ENCODE measurements at regions not wholly inside any gene's neighbourhood (a gene's known extent, or its start where the extent isn't known, plus 50 kb on each side); places are given as distances from the start of the nearest gene placed in this dataset.

DNA sequence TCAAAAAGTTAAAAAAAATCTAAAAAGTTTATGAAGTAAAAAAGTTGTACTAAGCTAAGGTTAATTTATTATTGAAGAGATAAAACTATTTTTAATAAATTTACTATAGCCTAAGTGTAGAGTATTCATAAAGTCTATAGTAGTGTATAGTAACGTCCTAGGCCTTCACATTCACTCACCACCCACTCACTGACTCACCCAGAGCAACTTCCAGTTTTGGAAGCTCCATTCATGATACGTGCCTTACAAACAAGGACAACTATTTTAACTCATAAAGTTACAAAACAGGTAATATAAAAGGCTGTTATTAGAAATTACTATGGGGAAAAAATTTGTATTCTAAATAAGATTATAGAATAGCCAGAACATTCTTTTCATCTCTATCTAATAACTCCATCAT, 158.9 kb upstream of the FN1 start:
- POLR2A ChIA-PET = no interaction called here
- no peak for ATAC-seq
- H3K36me3 Mint-ChIP-seq = no peaks in the 10 kb centered on the region

DNA sequence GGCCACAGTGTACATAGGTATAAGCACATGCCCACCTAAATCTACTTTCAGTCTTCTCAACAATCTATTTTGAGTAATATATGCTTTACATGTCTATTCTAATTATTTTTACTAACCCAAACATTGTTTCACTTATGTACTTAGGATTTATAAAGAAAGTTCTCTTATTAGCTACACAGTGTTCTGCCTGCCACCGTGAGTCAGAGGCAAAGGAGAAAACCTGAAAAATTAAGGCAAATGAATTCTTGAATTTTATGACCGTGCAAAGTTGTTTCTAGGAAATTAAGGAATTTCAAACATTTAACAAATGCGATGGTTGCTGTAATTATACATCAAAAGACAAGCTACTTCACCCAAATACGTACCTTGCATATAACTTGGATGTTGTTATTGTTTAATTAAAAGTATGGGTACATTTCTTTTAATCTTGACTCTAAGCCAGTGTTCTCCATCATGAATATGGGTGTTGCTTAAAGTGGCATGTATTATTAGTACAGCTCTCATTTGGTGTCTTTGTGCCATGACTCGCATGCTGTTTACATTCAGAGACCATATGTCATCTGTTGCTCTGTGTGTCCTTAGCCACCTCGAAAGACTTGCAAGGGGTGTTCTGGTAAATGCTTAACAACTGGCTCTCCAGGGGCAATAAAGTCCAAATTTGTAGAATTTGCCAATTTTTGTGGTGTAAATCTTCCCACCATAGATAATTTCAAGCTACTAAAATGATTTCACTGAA, 154.3 kb upstream of the FN1 start:
- Mint-ChIP-seq H3K27ac (no peak overlapping the region), H3K36me3 (no peaks in the 10 kb centered on the region), H3K4me3 (no peak overlapping the region), H3K9me3 (no peaks in the 10 kb centered on the region), H3K27me3 (ENCODE audit: low read depth) (no peaks in the 10 kb centered on the region), H3K4me1 (no peaks in the 10 kb centered on the region)
- TF ChIP-seq, protein P1, sequence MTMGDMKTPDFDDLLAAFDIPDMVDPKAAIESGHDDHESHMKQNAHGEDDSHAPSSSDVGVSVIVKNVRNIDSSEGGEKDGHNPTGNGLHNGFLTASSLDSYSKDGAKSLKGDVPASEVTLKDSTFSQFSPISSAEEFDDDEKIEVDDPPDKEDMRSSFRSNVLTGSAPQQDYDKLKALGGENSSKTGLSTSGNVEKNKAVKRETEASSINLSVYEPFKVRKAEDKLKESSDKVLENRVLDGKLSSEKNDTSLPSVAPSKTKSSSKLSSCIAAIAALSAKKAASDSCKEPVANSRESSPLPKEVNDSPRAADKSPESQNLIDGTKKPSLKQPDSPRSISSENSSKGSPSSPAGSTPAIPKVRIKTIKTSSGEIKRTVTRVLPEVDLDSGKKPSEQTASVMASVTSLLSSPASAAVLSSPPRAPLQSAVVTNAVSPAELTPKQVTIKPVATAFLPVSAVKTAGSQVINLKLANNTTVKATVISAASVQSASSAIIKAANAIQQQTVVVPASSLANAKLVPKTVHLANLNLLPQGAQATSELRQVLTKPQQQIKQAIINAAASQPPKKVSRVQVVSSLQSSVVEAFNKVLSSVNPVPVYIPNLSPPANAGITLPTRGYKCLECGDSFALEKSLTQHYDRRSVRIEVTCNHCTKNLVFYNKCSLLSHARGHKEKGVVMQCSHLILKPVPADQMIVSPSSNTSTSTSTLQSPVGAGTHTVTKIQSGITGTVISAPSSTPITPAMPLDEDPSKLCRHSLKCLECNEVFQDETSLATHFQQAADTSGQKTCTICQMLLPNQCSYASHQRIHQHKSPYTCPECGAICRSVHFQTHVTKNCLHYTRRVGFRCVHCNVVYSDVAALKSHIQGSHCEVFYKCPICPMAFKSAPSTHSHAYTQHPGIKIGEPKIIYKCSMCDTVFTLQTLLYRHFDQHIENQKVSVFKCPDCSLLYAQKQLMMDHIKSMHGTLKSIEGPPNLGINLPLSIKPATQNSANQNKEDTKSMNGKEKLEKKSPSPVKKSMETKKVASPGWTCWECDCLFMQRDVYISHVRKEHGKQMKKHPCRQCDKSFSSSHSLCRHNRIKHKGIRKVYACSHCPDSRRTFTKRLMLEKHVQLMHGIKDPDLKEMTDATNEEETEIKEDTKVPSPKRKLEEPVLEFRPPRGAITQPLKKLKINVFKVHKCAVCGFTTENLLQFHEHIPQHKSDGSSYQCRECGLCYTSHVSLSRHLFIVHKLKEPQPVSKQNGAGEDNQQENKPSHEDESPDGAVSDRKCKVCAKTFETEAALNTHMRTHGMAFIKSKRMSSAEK (CRISPR knock-in tag; IDR thresholded peaks at IDR 0.05; ENCODE audit: borderline replicate concordance) = no peak
- ChIA-PET POLR2A (no interaction called here), CTCF (no interaction called here)
- ATAC-seq = no peak
- DNase-seq (ENCODE audit: low spot score) = no peak

More for the DNA sequence above, 158.9 kb upstream of the FN1 start:
- H3K27ac Mint-ChIP-seq = no peak overlapping the region
- 0 out of 2 replicates have a peak, but pooled peaks cover 6% of the 10 kb centered on the region for H3K9me3 Mint-ChIP-seq
- peaks cover 6% of the 10 kb centered on the region for H3K4me1 Mint-ChIP-seq
- H3K4me3 Mint-ChIP-seq = no peak overlapping the region
- CTCF ChIA-PET = no interaction called here
- no peak for DNase-seq (ENCODE audit: low spot score)
- no peaks in the 10 kb centered on the region for H3K27me3 Mint-ChIP-seq (ENCODE audit: low read depth)
- TF ChIP-seq JAZF1 (CRISPR knock-in tag; IDR thresholded peaks at IDR 0.05) (no peak), MYBL2 (CRISPR knock-in tag; IDR thresholded peaks at IDR 0.05) (no peak), RORB (CRISPR knock-in tag; IDR thresholded peaks at IDR 0.05) (no peak), NR2C2 (CRISPR knock-in tag; IDR thresholded peaks at IDR 0.05) (no peak), NR1H2 (CRISPR knock-in tag; IDR thresholded peaks at IDR 0.05) (no peak), SMAD4 (CRISPR knock-in tag; IDR thresholded peaks at IDR 0.05) (no peak)
- TF ChIP-seq, protein P2, sequence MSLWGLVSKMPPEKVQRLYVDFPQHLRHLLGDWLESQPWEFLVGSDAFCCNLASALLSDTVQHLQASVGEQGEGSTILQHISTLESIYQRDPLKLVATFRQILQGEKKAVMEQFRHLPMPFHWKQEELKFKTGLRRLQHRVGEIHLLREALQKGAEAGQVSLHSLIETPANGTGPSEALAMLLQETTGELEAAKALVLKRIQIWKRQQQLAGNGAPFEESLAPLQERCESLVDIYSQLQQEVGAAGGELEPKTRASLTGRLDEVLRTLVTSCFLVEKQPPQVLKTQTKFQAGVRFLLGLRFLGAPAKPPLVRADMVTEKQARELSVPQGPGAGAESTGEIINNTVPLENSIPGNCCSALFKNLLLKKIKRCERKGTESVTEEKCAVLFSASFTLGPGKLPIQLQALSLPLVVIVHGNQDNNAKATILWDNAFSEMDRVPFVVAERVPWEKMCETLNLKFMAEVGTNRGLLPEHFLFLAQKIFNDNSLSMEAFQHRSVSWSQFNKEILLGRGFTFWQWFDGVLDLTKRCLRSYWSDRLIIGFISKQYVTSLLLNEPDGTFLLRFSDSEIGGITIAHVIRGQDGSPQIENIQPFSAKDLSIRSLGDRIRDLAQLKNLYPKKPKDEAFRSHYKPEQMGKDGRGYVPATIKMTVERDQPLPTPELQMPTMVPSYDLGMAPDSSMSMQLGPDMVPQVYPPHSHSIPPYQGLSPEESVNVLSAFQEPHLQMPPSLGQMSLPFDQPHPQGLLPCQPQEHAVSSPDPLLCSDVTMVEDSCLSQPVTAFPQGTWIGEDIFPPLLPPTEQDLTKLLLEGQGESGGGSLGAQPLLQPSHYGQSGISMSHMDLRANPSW (CRISPR knock-in tag; conservative IDR thresholded peaks at IDR 0.05; ENCODE audit: low read depth) = no peak
- TF ChIP-seq, protein P3, sequence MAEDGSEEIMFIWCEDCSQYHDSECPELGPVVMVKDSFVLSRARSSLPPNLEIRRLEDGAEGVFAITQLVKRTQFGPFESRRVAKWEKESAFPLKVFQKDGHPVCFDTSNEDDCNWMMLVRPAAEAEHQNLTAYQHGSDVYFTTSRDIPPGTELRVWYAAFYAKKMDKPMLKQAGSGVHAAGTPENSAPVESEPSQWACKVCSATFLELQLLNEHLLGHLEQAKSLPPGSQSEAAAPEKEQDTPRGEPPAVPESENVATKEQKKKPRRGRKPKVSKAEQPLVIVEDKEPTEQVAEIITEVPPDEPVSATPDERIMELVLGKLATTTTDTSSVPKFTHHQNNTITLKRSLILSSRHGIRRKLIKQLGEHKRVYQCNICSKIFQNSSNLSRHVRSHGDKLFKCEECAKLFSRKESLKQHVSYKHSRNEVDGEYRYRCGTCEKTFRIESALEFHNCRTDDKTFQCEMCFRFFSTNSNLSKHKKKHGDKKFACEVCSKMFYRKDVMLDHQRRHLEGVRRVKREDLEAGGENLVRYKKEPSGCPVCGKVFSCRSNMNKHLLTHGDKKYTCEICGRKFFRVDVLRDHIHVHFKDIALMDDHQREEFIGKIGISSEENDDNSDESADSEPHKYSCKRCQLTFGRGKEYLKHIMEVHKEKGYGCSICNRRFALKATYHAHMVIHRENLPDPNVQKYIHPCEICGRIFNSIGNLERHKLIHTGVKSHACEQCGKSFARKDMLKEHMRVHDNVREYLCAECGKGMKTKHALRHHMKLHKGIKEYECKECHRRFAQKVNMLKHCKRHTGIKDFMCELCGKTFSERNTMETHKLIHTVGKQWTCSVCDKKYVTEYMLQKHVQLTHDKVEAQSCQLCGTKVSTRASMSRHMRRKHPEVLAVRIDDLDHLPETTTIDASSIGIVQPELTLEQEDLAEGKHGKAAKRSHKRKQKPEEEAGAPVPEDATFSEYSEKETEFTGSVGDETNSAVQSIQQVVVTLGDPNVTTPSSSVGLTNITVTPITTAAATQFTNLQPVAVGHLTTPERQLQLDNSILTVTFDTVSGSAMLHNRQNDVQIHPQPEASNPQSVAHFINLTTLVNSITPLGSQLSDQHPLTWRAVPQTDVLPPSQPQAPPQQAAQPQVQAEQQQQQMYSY (CRISPR knock-in tag; IDR thresholded peaks at IDR 0.05) = no peak
- TF ChIP-seq, protein P4, sequence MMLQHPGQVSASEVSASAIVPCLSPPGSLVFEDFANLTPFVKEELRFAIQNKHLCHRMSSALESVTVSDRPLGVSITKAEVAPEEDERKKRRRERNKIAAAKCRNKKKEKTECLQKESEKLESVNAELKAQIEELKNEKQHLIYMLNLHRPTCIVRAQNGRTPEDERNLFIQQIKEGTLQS (CRISPR knock-in tag; conservative IDR thresholded peaks at IDR 0.05) = no peak
- TF ChIP-seq, protein P5, sequence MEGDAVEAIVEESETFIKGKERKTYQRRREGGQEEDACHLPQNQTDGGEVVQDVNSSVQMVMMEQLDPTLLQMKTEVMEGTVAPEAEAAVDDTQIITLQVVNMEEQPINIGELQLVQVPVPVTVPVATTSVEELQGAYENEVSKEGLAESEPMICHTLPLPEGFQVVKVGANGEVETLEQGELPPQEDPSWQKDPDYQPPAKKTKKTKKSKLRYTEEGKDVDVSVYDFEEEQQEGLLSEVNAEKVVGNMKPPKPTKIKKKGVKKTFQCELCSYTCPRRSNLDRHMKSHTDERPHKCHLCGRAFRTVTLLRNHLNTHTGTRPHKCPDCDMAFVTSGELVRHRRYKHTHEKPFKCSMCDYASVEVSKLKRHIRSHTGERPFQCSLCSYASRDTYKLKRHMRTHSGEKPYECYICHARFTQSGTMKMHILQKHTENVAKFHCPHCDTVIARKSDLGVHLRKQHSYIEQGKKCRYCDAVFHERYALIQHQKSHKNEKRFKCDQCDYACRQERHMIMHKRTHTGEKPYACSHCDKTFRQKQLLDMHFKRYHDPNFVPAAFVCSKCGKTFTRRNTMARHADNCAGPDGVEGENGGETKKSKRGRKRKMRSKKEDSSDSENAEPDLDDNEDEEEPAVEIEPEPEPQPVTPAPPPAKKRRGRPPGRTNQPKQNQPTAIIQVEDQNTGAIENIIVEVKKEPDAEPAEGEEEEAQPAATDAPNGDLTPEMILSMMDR (IDR thresholded peaks at IDR 0.05) = no peak
